RWPE1 (cell line): ENCODE measurements at regions not wholly inside any gene's neighbourhood (a gene's known extent, or its start where the extent isn't known, plus 50 kb on each side); places are given as distances from the start of the nearest gene placed in this dataset.
A peak's percentile ranks its signal among the peaks of the same experiment; 100 is the strongest.

Experiments used
- CTCF ChIA-PET: fragments of 350-600 bp; sonication (Branson Sonifier 250); formaldehyde crosslinking; extraction: SDS; loops from one replicate; lab custom pipeline; 2021; lab: Yijun Ruan, JAX
- POLR2A ChIA-PET: fragments of 400-600 bp; formaldehyde crosslinking; extraction: SDS; loops from one replicate; lab custom pipeline; 2020; ENCODE audit warnings: antibody characterized with exemption; ENCODE audit not compliant: low non-redundant PET; lab: Yijun Ruan, JAX
- DNase-seq: peaks from one replicate; pipeline ENCODE4 v3.0.0; 2012; ENCODE audit warnings: low spot score
- H3K27ac ChIP-seq: fragments of 450-650 bp; 2 replicates; pipeline ENCODE4 v1.5.1; 2017
- TF ChIP-seq, protein P1 (sequence below): fragments of 450-650 bp; conservative IDR thresholded peaks from 2 replicates; pipeline ENCODE4 v1.5.1; 2017; ENCODE audit warnings: low read depth, mild to moderate bottlenecking

DNA sequence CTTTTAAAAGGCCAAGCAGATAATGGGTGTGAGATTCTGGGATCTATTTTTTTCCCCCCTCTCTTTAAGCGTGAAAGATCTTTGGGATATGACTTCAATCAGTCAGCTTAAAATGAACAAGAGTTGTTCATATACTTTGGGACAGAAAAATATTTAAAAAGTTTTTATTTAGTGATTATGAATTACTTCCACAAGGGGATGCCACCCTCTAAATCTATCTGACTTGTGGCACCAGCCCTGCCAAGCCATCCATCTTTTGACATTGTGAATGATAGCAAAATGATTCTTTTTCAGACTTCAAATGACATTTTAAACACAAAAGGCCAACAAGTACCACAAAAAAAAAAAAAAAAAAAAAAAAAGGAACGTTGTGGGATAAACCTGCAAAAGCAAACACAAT, 111.0 kb upstream of the HMHB1 start:
- CTCF ChIA-PET, result interaction anchor here (0.5 kb wide), 1 partner anchor 49 kb away, joined by 4 read pairs; no protein-coding TSS in a partner anchor

DNA sequence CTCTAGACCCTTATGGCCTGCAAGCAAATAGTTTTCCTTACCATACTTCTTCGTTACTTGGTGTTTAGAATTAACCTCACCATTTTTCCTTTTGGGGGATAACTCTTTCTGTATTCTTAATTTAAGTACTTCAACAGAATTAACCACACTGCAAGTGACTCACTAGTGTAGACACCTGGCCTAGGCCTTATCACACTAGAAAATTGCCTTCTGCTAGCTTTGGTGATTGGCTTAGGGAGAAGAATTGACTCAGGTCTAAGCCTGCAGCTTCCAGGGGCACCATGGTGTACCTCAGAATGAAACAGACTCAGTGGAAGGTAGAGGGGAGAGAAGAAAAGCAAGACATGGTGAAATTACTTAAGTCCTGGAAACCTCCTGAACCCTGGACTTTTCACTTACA, 112.8 kb upstream of the HMHB1 start:
- no peak overlapping the region for H3K27ac ChIP-seq
- TF ChIP-seq, protein P1, sequence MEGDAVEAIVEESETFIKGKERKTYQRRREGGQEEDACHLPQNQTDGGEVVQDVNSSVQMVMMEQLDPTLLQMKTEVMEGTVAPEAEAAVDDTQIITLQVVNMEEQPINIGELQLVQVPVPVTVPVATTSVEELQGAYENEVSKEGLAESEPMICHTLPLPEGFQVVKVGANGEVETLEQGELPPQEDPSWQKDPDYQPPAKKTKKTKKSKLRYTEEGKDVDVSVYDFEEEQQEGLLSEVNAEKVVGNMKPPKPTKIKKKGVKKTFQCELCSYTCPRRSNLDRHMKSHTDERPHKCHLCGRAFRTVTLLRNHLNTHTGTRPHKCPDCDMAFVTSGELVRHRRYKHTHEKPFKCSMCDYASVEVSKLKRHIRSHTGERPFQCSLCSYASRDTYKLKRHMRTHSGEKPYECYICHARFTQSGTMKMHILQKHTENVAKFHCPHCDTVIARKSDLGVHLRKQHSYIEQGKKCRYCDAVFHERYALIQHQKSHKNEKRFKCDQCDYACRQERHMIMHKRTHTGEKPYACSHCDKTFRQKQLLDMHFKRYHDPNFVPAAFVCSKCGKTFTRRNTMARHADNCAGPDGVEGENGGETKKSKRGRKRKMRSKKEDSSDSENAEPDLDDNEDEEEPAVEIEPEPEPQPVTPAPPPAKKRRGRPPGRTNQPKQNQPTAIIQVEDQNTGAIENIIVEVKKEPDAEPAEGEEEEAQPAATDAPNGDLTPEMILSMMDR, result no peak
- CTCF ChIA-PET, result no interaction called here
- no peak for DNase-seq
- POLR2A ChIA-PET, result no interaction called here

More for the DNA sequence above, 111.0 kb upstream of the HMHB1 start:
- POLR2A ChIA-PET, result interaction anchor here (0.6 kb wide), 1 partner anchor 74 kb away, joined by 3 read pairs; no protein-coding TSS in a partner anchor
- no peak overlapping the region for H3K27ac ChIP-seq
- DNase-seq, result no peak
- TF ChIP-seq, protein P1, result no peak

DNA sequence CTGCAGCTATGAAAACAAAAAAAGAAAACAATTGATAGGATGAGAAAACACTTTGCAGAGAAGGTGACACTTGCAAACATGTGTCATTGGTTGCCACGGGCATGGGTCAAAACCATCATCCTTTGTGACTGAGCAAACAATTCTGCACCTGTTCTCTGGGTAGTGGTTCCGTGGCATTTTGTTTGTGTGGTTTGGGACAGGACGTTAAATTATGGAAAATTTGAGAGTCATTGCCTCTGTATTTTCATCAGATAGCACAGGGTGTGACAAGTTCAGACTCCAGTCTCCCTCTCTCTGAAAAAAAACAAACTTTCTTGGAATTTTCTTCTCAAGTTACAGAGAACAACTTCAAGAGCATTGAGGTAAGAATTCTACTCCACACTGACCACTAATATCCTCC, 113.4 kb upstream of the HMHB1 start:
- no peak overlapping the region for H3K27ac ChIP-seq
- no peak for DNase-seq
- POLR2A ChIA-PET, result no interaction called here
- TF ChIP-seq, protein P1, result no peak
- CTCF ChIA-PET, result no interaction called here

DNA sequence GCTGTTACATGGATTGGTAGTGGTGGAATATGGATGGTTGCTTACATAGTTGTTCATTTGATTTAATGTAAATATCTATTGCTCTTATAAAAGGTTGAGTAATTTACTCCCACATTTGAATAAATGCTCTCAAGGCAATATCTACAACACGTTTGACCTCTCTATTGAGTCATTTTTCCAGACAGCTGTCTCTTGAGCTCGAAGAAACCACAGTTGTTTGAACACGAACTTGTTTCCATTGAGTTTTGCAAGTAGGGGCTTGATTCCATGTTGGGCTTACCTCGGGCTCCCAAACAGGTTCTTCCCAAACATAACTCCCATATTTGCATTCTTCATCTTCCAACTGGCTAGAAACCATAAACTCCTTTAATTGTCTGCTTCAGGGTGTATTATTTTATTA, 115.0 kb upstream of the HMHB1 start:
- DNase-seq, result peak; percentile 52
- POLR2A ChIA-PET, result no interaction called here
- TF ChIP-seq, protein P1, result no peak
- CTCF ChIA-PET, result interaction anchor here (0.6 to 0.7 kb wide), 2 partner anchors 243 to 407 kb away, joined by 3 to 4 read pairs; no protein-coding TSS in a partner anchor
- no peak overlapping the region for H3K27ac ChIP-seq

DNA sequence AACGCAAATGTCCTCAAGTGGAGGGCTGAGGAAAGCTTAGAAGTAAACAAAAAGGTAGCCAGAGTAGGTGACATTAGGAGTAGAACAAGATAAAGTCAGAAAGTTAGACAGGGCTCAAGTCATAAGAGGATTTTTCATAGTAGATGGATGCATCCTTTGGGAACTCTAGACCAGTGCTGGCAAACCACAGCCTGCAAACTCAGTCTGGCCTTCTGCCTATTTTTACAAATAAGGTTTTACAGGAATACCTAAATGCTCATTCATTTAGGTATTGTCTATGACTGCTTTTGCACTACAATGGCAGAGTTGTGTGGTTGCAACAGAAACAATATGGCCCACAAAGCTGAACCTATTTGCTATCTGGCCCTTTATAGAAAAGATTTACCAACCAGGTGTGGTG, 116.0 kb upstream of the HMHB1 start:
- TF ChIP-seq, protein P1, result no peak
- no peak overlapping the region for H3K27ac ChIP-seq
- no peak for DNase-seq
- ChIA-PET CTCF (interaction anchor here (0.7 kb wide), 1 partner anchor 40 kb away, joined by 3 read pairs; no protein-coding TSS in a partner anchor), POLR2A (no interaction called here)

DNA sequence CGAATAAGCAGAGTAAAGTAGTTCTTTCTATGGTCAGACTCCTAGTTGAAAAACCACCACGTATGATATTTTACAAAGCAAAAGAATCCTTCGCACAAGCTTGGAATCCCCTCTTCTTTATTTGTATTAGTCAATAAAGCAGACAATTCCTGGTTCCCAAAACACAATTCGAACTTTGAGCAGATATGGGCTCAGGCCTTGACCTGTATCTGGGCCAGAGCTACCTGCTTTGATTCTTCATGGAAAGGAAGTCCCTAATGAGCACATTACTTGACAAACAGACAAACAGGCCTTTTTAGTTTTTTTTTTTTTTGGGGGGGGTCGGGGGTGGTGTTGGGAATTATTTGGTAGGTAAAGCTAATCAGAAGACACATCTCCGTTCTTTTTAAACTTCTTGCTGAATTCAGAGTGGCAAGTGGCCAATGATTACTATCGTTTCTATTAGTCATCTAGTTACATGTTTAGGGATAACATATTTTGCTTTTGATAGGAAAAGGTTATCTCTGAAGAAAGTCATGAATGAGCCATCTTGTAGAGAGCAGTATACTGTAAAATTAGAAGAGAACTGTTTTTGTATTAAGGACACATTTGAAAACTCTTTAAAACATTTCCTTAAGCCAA, 116.6 kb upstream of the HMHB1 start:
- DNase-seq, result no peak
- ChIA-PET POLR2A (no interaction called here), CTCF (interaction anchor here (0.5 to 0.7 kb wide), 2 partner anchors 19 to 40 kb away, joined by 3 read pairs; no protein-coding TSS in a partner anchor)
- TF ChIP-seq, protein P1, result no peak
- H3K27ac ChIP-seq, result no peak overlapping the region
